HG02678 (cell line): ENCODE measurements at regions not wholly inside any gene's neighbourhood (a gene's known extent, or its start where the extent isn't known, plus 50 kb on each side); places are given as distances from the start of the nearest gene placed in this dataset.

Experiments used
- ATAC-seq: cut with Tn5 transposase; IDR thresholded peaks from one replicate; pipeline ENCODE4 v1.9.1; 2021; ENCODE audit warnings: mild to moderate bottlenecking, moderate library complexity; ENCODE audit not compliant: unreplicated experiment

DNA sequence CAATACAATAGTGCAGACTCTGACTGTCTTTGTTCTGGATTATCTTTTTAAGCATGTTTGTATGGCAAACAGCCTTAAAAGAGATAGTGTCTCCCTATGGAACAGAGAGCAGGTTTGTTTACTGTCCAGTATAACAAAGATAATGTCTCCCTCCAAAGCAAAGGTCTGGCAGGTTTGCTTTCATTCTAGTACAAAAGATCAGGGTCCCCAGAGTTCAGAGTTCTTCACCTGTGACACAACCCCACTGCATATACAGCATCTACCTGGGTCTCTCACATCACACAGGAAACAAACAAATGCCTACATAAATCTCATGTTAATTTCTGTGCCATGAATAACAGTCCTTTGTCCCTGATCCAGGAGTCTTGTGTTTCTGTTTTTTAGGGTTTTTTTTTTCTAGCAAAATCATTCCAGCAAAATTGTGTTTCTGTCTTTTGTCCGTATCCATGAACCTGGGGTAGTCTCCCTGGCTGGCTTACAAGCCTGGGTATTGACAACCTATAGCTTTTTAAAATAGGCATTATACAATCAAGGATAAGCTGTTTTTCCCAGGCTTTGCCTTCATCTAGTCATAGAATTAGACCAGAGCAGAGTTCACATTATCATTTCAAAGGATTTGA lies 89.4 kb upstream of the PTBP2 start:
- ATAC-seq: no peak

GRCh38 chr1:96633695-96634094 lies 87.9 kb upstream of the PTBP2 start:
- no peak for ATAC-seq

DNA sequence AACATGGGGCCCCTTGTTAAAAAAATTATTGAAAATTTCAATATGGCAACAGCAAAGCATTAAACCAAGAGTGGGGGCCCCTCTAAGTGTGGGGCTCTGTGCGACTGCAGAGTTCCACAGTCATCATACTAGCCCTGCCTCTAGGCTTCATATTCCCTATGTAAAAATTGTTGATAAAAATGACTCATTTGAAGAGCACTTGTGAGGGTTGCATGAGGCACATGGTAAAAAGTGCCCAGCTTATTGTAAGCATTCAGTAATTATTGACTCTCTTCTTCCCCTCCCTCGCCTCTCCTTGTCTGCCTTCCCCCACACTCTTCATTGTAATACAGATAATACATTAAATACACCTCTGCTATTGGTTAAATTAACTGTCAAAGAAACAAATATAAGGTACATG lies 86.7 kb upstream of the PTBP2 start:
- no peak for ATAC-seq

DNA sequence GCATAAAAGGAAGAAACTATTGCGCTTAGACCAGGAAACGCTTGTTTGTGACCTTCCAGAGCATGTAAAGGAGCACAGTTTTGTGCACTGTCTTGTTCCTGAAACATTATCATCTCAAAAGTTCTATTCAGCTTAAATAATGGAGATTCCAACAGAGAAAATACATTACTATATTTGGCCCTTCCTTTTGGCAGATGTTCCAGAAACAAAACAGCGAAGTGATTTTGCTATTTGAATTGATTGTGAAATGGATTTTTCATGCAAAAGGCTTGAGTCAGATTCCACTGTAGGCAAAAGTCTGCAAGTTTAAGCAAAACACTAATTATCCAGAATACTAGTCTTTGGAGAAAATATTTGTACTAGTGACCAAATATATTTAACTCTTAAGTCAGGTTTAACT lies 80.3 kb upstream of the PTBP2 start:
- ATAC-seq: no peak

DNA sequence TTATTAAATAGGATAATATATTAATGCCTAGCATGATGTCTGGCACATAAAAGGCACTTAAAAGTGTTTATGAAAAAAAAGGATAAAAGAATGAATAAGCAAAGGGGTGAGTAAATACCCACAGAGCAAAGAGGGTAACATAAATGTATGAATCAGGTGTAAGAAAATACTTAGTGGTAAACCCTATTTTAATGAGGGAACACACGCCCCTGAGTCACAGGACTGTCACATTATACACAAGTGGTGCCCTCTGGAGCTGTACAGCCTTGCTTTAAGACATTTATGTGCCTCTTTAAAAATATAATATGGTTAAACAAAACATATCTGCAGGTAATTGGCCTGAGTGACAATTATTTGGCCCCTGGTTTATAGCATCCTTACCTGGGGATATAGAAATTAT lies 78.1 kb upstream of the PTBP2 start:
- ATAC-seq: no peak

DNA sequence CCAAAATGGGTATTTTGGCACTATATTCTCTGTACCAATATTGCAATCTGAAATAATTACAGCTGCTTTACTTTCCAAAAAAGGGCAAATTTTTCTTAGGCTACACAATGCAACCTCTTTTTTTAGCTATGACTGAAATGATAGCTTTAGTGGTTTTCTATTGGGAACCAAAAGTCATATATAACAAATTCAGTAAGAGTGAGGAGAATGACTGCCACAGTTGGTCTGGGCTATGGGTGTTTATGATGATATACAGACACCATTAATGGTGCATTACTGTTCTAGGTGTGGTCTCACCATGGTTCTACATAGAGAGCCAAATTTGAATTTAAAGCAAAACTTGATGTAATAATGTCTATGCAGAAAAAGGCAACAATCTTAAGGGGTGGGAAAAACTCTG lies 72.3 kb upstream of the PTBP2 start:
- no peak for ATAC-seq

DNA sequence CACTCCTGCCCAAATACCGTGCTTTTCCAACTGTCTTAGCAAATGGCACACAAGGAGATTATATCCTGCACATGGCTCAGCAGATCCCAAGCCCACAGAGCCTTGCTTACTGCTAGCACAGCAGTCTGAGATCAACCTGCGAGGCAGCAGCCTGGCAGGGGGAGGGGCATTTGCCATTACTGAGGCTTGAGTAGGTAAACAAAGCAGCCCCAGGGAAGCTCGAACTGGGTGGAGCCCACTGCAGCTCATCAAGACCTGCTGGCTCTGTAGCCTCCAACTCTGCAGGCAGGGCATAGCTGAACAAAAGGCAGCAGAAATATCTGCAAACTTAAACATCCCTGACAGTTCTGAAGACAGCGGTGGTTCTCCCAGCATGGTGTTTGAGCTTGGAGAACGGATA lies 70.1 kb upstream of the PTBP2 start:
- no peak for ATAC-seq

DNA sequence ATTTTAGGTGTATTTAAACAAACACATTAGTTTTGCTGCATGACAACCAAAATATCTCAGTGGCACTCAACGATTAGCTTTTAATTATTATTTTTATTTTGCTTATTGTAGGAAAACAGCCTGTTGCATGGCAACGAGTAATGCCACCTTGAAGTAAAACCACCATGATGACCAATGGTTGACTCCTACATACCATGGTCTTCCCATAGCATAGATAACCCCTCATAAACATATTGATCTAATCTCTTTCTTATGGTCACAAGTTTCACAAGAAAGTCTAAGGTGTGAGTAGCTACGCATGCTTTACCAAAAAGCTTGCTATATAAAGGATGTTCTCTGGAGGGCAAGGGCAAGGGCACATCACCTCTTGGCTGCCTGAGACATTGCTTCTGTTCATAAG lies 61.5 kb upstream of the PTBP2 start:
- ATAC-seq: no peak

GRCh38 chr1:96660503-96660902 lies 61.1 kb upstream of the PTBP2 start:
- ATAC-seq: no peak
